MM.1S (cell line): ENCODE measurements at regions not wholly inside any gene's neighbourhood (a gene's known extent, or its start where the extent isn't known, plus 50 kb on each side); places are given as distances from the start of the nearest gene placed in this dataset.

Experiments
- DNase-seq: peaks from one replicate; pipeline ENCODE4 v3.0.0-alpha.2; 2015
- H2AFZ ChIP-seq: fragments of 300-600 bp; sonication (generic); 2 replicates; pipeline ENCODE4 v1.6.0; 2016; ENCODE audit warnings: antibody characterized with exemption, low read length
- H3F3A ChIP-seq: fragments of 300-600 bp; sonication (generic); 2 replicates; pipeline ENCODE4 v1.6.1; 2016; ENCODE audit warnings: mild to moderate bottlenecking, antibody characterized with exemption, low read length, moderate library complexity, mixed read lengths; ENCODE audit not compliant: insufficient read depth
- H3K27ac ChIP-seq: fragments of 300-600 bp; sonication (generic); 2 replicates; pipeline ENCODE4 v1.5.1; 2016; ENCODE audit warnings: mild to moderate bottlenecking, low read length
- H3K27me3 ChIP-seq: fragments of 300-600 bp; sonication (generic); replicated peaks from 2 replicates; pipeline ENCODE4 v1.6.0; 2016; ENCODE audit warnings: low read length; ENCODE audit not compliant: insufficient read depth
- H3K36me3 ChIP-seq: fragments of 300-600 bp; sonication (generic); replicated peaks from 2 replicates; pipeline ENCODE4 v1.6.1; 2016; ENCODE audit warnings: mild to moderate bottlenecking, low read length, mixed read lengths; ENCODE audit not compliant: insufficient read depth
- H3K4me1 ChIP-seq: fragments of 300-600 bp; sonication (generic); 2 replicates; pipeline ENCODE4 v1.6.1; 2016; ENCODE audit warnings: low read length, mixed read lengths
- H3K4me2 ChIP-seq: fragments of 300-600 bp; sonication (generic); 2 replicates; pipeline ENCODE4 v1.6.0; 2016; ENCODE audit warnings: low read depth, low read length
- H3K4me3 ChIP-seq: fragments of 300-600 bp; sonication (generic); 2 replicates; pipeline ENCODE4 v1.5.1; 2016; ENCODE audit warnings: low read length, mixed read lengths
- H3K79me2 ChIP-seq: fragments of 300-600 bp; sonication (generic); 2 replicates; pipeline ENCODE4 v1.6.1; 2016; ENCODE audit warnings: mixed run types, low read length, mixed read lengths
- H3K9ac ChIP-seq: fragments of 300-600 bp; sonication (generic); 2 replicates; pipeline ENCODE4 v1.6.1; 2016; ENCODE audit warnings: low read length, mixed read lengths
- H3K9me2 ChIP-seq: fragments of 300-600 bp; sonication (generic); replicated peaks from 2 replicates; pipeline ENCODE4 v1.6.1; 2016; ENCODE audit warnings: mild to moderate bottlenecking, low read length, mixed read lengths; ENCODE audit not compliant: insufficient read depth
- H3K9me3 ChIP-seq: fragments of 300-600 bp; sonication (generic); replicated peaks from 2 replicates; pipeline ENCODE4 v1.6.1; 2016; ENCODE audit warnings: mild to moderate bottlenecking, low read length, mixed read lengths; ENCODE audit not compliant: insufficient read depth
- H4K20me1 ChIP-seq: fragments of 300-600 bp; sonication (generic); 2 replicates; pipeline ENCODE4 v1.6.1; 2016; ENCODE audit warnings: mild to moderate bottlenecking, low read length, moderate library complexity, mixed read lengths; ENCODE audit not compliant: insufficient read depth
- CTCF ChIP-seq: fragments of 300-600 bp; sonication (generic); IDR thresholded peaks from 2 replicates; pipeline ENCODE4 v1.5.1; 2016; ENCODE audit warnings: antibody characterized with exemption, low read length, mixed read lengths
- EZH2 ChIP-seq: fragments of 300-600 bp; sonication (generic); optimal IDR thresholded peaks from 2 replicates; pipeline ENCODE3; 2017; ENCODE audit warnings: low read depth, mild to moderate bottlenecking, antibody characterized with exemption, low read length, mixed read lengths
- EZH2phosphoT487 ChIP-seq: fragments of 300-600 bp; sonication (generic); IDR thresholded peaks from 2 replicates; pipeline ENCODE4 v1.6.1; 2018; ENCODE audit warnings: antibody characterized with exemption, low read length

DNA sequence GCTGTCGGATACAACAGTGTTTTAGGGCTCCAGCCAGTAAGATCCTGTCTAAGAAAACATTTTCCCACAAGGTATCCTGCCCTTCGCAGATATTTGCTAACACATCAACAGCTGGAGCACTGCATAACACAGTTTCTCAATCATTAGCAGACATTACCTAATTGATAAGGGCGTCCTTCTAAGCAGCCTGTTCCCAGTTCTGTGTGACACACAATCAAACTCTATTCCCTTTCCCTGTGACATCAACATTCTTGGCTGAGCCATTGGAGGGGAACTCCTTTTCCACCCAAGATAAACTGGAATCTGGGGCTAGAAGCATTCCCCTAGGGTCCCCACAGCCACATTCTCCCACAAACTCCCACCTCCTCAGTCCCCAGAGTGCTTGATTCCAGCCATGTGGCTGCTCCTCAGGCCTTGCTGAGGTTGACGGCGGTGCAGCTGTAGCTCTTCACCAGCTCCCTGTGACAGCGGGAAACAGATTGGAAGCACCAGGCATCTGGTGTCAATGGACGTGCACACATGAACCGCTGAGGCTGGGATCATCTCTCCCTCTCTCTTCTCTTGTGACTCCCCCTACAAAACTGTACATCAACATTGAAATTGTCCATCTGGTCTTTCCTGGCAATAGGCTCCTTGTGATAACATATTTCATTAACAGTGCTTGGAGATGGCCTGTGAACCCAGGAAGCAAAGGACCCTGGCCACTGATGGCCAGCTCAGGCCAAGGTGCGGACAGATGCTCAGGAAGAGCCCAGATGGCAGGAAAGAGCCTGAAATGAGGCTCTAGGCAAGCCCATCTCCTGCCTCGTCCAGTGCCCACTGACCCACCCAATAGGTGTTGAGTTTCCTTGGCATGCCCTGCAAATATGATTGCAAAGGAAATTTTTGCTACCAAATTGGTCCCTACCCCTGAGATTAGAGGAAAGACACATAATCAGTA is 131.1 kb upstream of the TBX20 start:
- no peaks in the 10 kb centered on the region for H3K36me3 ChIP-seq
- H3K4me2 ChIP-seq: no peak overlapping the region
- no peaks in the 10 kb centered on the region for H3K27me3 ChIP-seq
- H3F3A ChIP-seq: no peaks in the 10 kb centered on the region
- DNase-seq: no peak
- no peaks in the 10 kb centered on the region for H3K79me2 ChIP-seq
- no peaks in the 10 kb centered on the region for H3K9me3 ChIP-seq
- H3K9ac ChIP-seq: no peak overlapping the region
- H4K20me1 ChIP-seq: no peaks in the 10 kb centered on the region
- no peaks in the 10 kb centered on the region for H3K4me1 ChIP-seq
- no peak overlapping the region for H3K4me3 ChIP-seq
- H3K9me2 ChIP-seq: no peaks in the 10 kb centered on the region
- H2AFZ ChIP-seq: no peak overlapping the region
- no peak for TF ChIP-seq CTCF
- no peak for TF ChIP-seq EZH2
- no peak for TF ChIP-seq EZH2phosphoT487
- H3K27ac ChIP-seq: no peak overlapping the region

- Histone ChIP-seq H3K4me1 (no peaks in the 10 kb centered on the region), H3K4me2 (no peak overlapping the region), H3K4me3 (no peak overlapping the region), H3K79me2 (no peaks in the 10 kb centered on the region), H3K9me3 (no peaks in the 10 kb centered on the region), H3K9me2 (no peaks in the 10 kb centered on the region), H3K27me3 (no peaks in the 10 kb centered on the region), H3K9ac (no peak overlapping the region), H2AFZ (no peak overlapping the region), H3K36me3 (no peaks in the 10 kb centered on the region), H4K20me1 (no peaks in the 10 kb centered on the region), H3K27ac (no peak overlapping the region), H3F3A (no peaks in the 10 kb centered on the region)
- TF ChIP-seq CTCF: no peak
- no peak for TF ChIP-seq EZH2phosphoT487
- TF ChIP-seq EZH2: no peak
- no peak for DNase-seq
Measured at GRCh38 chr7:35380739-35381224, 126.9 kb upstream of the TBX20 start.

DNA sequence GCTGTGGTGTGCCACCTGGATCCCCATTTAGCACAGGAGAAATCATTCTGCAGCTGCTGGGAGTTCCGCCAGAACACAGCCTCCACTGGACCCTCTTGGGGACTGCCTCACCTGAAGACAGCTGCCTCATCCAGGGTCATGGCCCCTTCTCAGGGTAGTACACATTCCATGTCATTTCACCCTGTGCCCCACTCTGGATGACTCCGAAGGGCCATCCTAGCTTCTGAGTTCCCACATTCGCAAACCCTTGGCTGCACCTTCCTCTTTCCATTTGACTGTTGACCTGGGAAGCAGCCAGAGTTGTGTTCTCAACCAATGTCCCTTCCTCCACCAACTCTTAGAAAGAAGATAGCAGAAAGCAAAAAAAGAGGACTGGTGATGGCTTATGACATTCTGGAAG is 125.6 kb upstream of the TBX20 start:
- H4K20me1 ChIP-seq: no peaks in the 10 kb centered on the region
- no peaks in the 10 kb centered on the region for H3K27me3 ChIP-seq
- TF ChIP-seq CTCF: no peak
- no peak for TF ChIP-seq EZH2
- no peak for TF ChIP-seq EZH2phosphoT487
- no peak for DNase-seq
- no peak overlapping the region for H2AFZ ChIP-seq
- no peak overlapping the region for H3K4me2 ChIP-seq
- H3F3A ChIP-seq: no peaks in the 10 kb centered on the region
- H3K4me1 ChIP-seq: no peaks in the 10 kb centered on the region
- no peak overlapping the region for H3K27ac ChIP-seq
- H3K9me2 ChIP-seq: no peaks in the 10 kb centered on the region
- no peak overlapping the region for H3K4me3 ChIP-seq
- H3K9me3 ChIP-seq: no peaks in the 10 kb centered on the region
- H3K9ac ChIP-seq: no peak overlapping the region
- no peaks in the 10 kb centered on the region for H3K79me2 ChIP-seq
- no peaks in the 10 kb centered on the region for H3K36me3 ChIP-seq
